ENCODE measurements at regions not wholly inside any gene's neighbourhood (a gene's known extent, or its start where the extent isn't known, plus 50 kb on each side); places are given as distances from the start of the nearest gene placed in this dataset.

- in situ Hi-C loops (cut with MboI; ENCODE audit: low pct_unique_long_range_greater_than_20kb, low sequenced_read_pairs): no loop called here
- no peak for DNase-seq
Observed at GRCh38 chr14:101072070-101072469, 168.5 kb upstream of the RTL1 start.

GRCh38 chr14:101072531-101072930 is 169.0 kb upstream of the RTL1 start:
- in situ Hi-C loops (cut with MboI; ENCODE audit: low pct_unique_long_range_greater_than_20kb, low sequenced_read_pairs): no loop called here
- DNase-seq: no peak

GRCh38 chr14:101072945-101073597 is 169.5 kb upstream of the RTL1 start:
- in situ Hi-C loops (cut with MboI; ENCODE audit: low pct_unique_long_range_greater_than_20kb, low sequenced_read_pairs): no loop called here
- peak; percentile 76 for DNase-seq

- in situ Hi-C loops (cut with MboI; ENCODE audit: low pct_unique_long_range_greater_than_20kb, low sequenced_read_pairs): no loop called here
- no peak for DNase-seq
Observed at GRCh38 chr14:101073598-101073965, 170.1 kb upstream of the RTL1 start.

GRCh38 chr14:101074196-101075024 is 170.9 kb upstream of the RTL1 start:
- in situ Hi-C loops (cut with MboI; ENCODE audit: low pct_unique_long_range_greater_than_20kb, low sequenced_read_pairs): no loop called here
- DNase-seq: no peak

GRCh38 chr14:101075025-101075800 is 171.7 kb upstream of the RTL1 start:
- in situ Hi-C loops (cut with MboI; ENCODE audit: low pct_unique_long_range_greater_than_20kb, low sequenced_read_pairs): no loop called here
- DNase-seq: no peak

GRCh38 chr14:101075801-101076413 is 172.4 kb upstream of the RTL1 start:
- no peak for DNase-seq
- in situ Hi-C loops (cut with MboI; ENCODE audit: low pct_unique_long_range_greater_than_20kb, low sequenced_read_pairs): no loop called here

- DNase-seq: no peak
- in situ Hi-C loops (cut with MboI; ENCODE audit: low pct_unique_long_range_greater_than_20kb, low sequenced_read_pairs): no loop called here
Observed at GRCh38 chr14:101076451-101077198, 173.1 kb upstream of the RTL1 start.

- DNase-seq: no peak
- in situ Hi-C loops (cut with MboI; ENCODE audit: low pct_unique_long_range_greater_than_20kb, low sequenced_read_pairs): no loop called here
Observed at GRCh38 chr14:101077481-101078074, 174.1 kb upstream of the RTL1 start.

GRCh38 chr14:101078170-101078891 is 174.8 kb upstream of the RTL1 start:
- in situ Hi-C loops (cut with MboI; ENCODE audit: low pct_unique_long_range_greater_than_20kb, low sequenced_read_pairs): no loop called here
- DNase-seq: no peak

GRCh38 chr14:101078892-101079221 is 175.3 kb upstream of the RTL1 start:
- DNase-seq: no peak
- in situ Hi-C loops (cut with MboI; ENCODE audit: low pct_unique_long_range_greater_than_20kb, low sequenced_read_pairs): no loop called here

GRCh38 chr14:101080922-101081593 is 177.5 kb upstream of the RTL1 start:
- DNase-seq: no peak
- in situ Hi-C loops (cut with MboI; ENCODE audit: low pct_unique_long_range_greater_than_20kb, low sequenced_read_pairs): no loop called here

GRCh38 chr14:101082036-101082435 is 178.5 kb upstream of the RTL1 start:
- DNase-seq: no peak
- in situ Hi-C loops (cut with MboI; ENCODE audit: low pct_unique_long_range_greater_than_20kb, low sequenced_read_pairs): no loop called here

GRCh38 chr14:101082436-101083384 is 179.2 kb upstream of the RTL1 start:
- in situ Hi-C loops (cut with MboI; ENCODE audit: low pct_unique_long_range_greater_than_20kb, low sequenced_read_pairs): no loop called here

GRCh38 chr14:101083564-101084435 is 180.3 kb upstream of the RTL1 start:
- in situ Hi-C loops (cut with MboI; ENCODE audit: low pct_unique_long_range_greater_than_20kb, low sequenced_read_pairs): no loop called here
- no peak for DNase-seq

More at GRCh38 chr14:101082436-101083384, 179.2 kb upstream of the RTL1 start:
- no peak for DNase-seq

- DNase-seq: no peak
- in situ Hi-C loops (cut with MboI; ENCODE audit: low pct_unique_long_range_greater_than_20kb, low sequenced_read_pairs): no loop called here
Observed at GRCh38 chr14:101084436-101084826, 180.9 kb upstream of the RTL1 start.
